ENCODE measurements at regions not wholly inside any gene's neighbourhood (a gene's known extent, or its start where the extent isn't known, plus 50 kb on each side); places are given as distances from the start of the nearest gene placed in this dataset.

GRCh38 chr11:115083144-115083806, 404.9 kb downstream of the NXPE2 start:
- no peak overlapping the region for H3K4me3 ChIP-seq (replicated peaks in 1 of 2; ENCODE audit: low read depth in 2 of 2, low read length in 2 of 2)
- DNase-seq (ENCODE audit: low read depth in 2 of 2) = no peak
- no peak for TF ChIP-seq CTCF (IDR thresholded peaks at IDR 0.05; ENCODE audit: low read depth, low read length)

GRCh38 chr11:115084231-115084630, 405.9 kb downstream of the NXPE2 start:
- no peak for TF ChIP-seq CTCF (IDR thresholded peaks at IDR 0.05; ENCODE audit: low read depth, low read length)
- H3K4me3 ChIP-seq (replicated peaks in 1 of 2; ENCODE audit: low read depth in 2 of 2, low read length in 2 of 2) = no peak overlapping the region
- no peak for DNase-seq (ENCODE audit: low read depth in 2 of 2)

- no peak overlapping the region for H3K4me3 ChIP-seq (replicated peaks in 1 of 2; ENCODE audit: low read depth in 2 of 2, low read length in 2 of 2)
- TF ChIP-seq CTCF (IDR thresholded peaks at IDR 0.05; ENCODE audit: low read depth, low read length) = no peak
- DNase-seq (ENCODE audit: low read depth in 2 of 2) = no peak
Observed at GRCh38 chr11:115085461-115086210, 407.3 kb downstream of the NXPE2 start.

- TF ChIP-seq CTCF (IDR thresholded peaks at IDR 0.05; ENCODE audit: low read depth, low read length) = no peak
Observed at GRCh38 chr11:115087791-115088190, 409.5 kb downstream of the NXPE2 start.

GRCh38 chr11:115092516-115092915, 411.7 kb downstream of the CADM1 start:
- no peak for DNase-seq (ENCODE audit: low read depth in 2 of 2)
- TF ChIP-seq CTCF (IDR thresholded peaks at IDR 0.05; ENCODE audit: low read depth, low read length) = no peak

More at GRCh38 chr11:115087791-115088190, 409.5 kb downstream of the NXPE2 start:
- no peak overlapping the region for H3K4me3 ChIP-seq (replicated peaks in 1 of 2; ENCODE audit: low read depth in 2 of 2, low read length in 2 of 2)
- no peak for DNase-seq (ENCODE audit: low read depth in 2 of 2)

GRCh38 chr11:115097796-115098408, 406.3 kb downstream of the CADM1 start:
- H3K4me3 ChIP-seq (replicated peaks in 1 of 2; ENCODE audit: low read depth in 2 of 2, low read length in 2 of 2) = no peak overlapping the region
- TF ChIP-seq CTCF (IDR thresholded peaks at IDR 0.05; ENCODE audit: low read depth, low read length) = no peak
- no peak for DNase-seq (ENCODE audit: low read depth in 2 of 2)

More at GRCh38 chr11:115092516-115092915, 411.7 kb downstream of the CADM1 start:
- H3K4me3 ChIP-seq (replicated peaks in 1 of 2; ENCODE audit: low read depth in 2 of 2, low read length in 2 of 2) = no peak overlapping the region

Data from cardiac fibroblast (primary cell).